Ovary (tissue), 7 donors: ENCODE measurements at regions not wholly inside any gene's neighbourhood (a gene's known extent, or its start where the extent isn't known, plus 50 kb on each side); places are given as distances from the start of the nearest gene placed in this dataset.

Experiments
- DNase-seq, 5 donors: peaks; one replicate each; pipeline ENCODE4 v3.0.0-alpha.2; 2019 to 2020
- H3K27ac ChIP-seq, 2 donors: fragments of 200-600 bp; one replicate each; pipeline versions ENCODE4 v1.5.1 to v1.8.0; 2019 to 2022
- H3K27me3 ChIP-seq: fragments of 200-600 bp; one replicate; pipeline ENCODE4 v1.8.0; 2022
- H3K36me3 ChIP-seq: fragments of 200-600 bp; sonication (generic); one replicate; pipeline ENCODE4 v1.5.1; 2019
- H3K4me1 ChIP-seq: one replicate; pipeline ENCODE4 v1.8.1; 2013; ENCODE audit warnings: mild to moderate bottlenecking, moderate library complexity; ENCODE audit not compliant: insufficient read depth
- H3K4me3 ChIP-seq: fragments of 200-600 bp; sonication (generic); one replicate; pipeline ENCODE4 v1.5.1; 2017
- H3K9me3 ChIP-seq, 2 donors: fragments of 200-600 bp in 1 of 2; sonication (generic) in 1 of 2; one replicate each; pipeline versions ENCODE4 v1.5.1 to v1.8.1; 2013 to 2019; ENCODE audit warnings: mild to moderate bottlenecking in 1 of 2, moderate library complexity in 1 of 2
- EP300 ChIP-seq: sonication (generic); formaldehyde crosslinking; IDR thresholded peaks from one replicate; pipeline ENCODE4 v1.6.1; 2017; ENCODE audit warnings: antibody characterized with exemption
- POLR2A ChIP-seq: fragments of 450-650 bp; IDR thresholded peaks from one replicate; pipeline ENCODE4 v1.6.1; 2017; ENCODE audit warnings: antibody characterized with exemption, mild to moderate bottlenecking, moderate library complexity
- WGBS, 3 donors: extraction: QIAGEN DNeasy Blood & Tissue Kit in 1 of 3; methylation state at CpG; one replicate each; pipeline versions ENCODE4 v1.1.5 to v1.1.7; 2013 to 2017; 5-methylcytosine and 5-hydroxymethylcytosine counted together
- intact Hi-C, 4 donors: fragments of 100-400 bp; cut with DNase I; formaldehyde crosslinking; loops; one replicate each; pipeline versions ENCODE4 v1.11.0 to v1.15.1; 2022 to 2023
- TF ChIP-seq, protein P1 (sequence below), 3 donors: fragments of 450-650 bp in 2 of 3; fragments of 200-600 bp in 1 of 3; IDR thresholded peaks; one replicate each; pipeline versions ENCODE4 v1.5.1 to v1.8.0; 2016 to 2022; ENCODE audit warnings: antibody characterized with exemption in 3 of 3, mild to moderate bottlenecking in 1 of 3
- donor health status: DM: no; HTN: no; CAD: no; lungs with moderate emphysema.
- donor health status: DM: no; HTN: no; CAD: no.
- donor health status: Bipolar disorder and iron deficiency.
- donor health status: DM: no; HTN: no; CAD: no.
- donor health status: DM: yes; HTN: yes; CAD: no.

- TF ChIP-seq POLR2A (no peak), EP300 (no peak)
- TF ChIP-seq, protein P1, sequence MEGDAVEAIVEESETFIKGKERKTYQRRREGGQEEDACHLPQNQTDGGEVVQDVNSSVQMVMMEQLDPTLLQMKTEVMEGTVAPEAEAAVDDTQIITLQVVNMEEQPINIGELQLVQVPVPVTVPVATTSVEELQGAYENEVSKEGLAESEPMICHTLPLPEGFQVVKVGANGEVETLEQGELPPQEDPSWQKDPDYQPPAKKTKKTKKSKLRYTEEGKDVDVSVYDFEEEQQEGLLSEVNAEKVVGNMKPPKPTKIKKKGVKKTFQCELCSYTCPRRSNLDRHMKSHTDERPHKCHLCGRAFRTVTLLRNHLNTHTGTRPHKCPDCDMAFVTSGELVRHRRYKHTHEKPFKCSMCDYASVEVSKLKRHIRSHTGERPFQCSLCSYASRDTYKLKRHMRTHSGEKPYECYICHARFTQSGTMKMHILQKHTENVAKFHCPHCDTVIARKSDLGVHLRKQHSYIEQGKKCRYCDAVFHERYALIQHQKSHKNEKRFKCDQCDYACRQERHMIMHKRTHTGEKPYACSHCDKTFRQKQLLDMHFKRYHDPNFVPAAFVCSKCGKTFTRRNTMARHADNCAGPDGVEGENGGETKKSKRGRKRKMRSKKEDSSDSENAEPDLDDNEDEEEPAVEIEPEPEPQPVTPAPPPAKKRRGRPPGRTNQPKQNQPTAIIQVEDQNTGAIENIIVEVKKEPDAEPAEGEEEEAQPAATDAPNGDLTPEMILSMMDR (IDR thresholded peaks at IDR 0.05), result no peak
- H3K27me3 ChIP-seq, result no peaks in the 10 kb centered on the region
- H3K4me3 ChIP-seq, result no peak overlapping the region
- intact Hi-C loops, result loop anchor here in 1 of 4 donors (5.0 kb wide), 1 partner anchor 363 kb away; no protein-coding TSS in a partner anchor
- DNase-seq, result no peak
- H3K27ac ChIP-seq, result no peak overlapping the region
- H3K36me3 ChIP-seq, result no peaks in the 10 kb centered on the region
- H3K4me1 ChIP-seq, result no peaks in the 10 kb centered on the region
- H3K9me3 ChIP-seq, result peaks cover 0 to 4% of the 10 kb centered on the region in 2 donors
- WGBS, 3 donors, result 74 to 89% (median 86%) methylated on average over 1 of the region's 1 CpG
These were observed 81.7 kb upstream of the WNT4 start for GRCh38 chr1:22224631-22225030.

- 68 to 72% (median 69%) methylated on average over 11 of the region's 11 CpGs for WGBS, 3 donors
- Histone ChIP-seq H3K4me3 (no peak overlapping the region), H3K27ac (no peak overlapping the region), H3K27me3 (no peaks in the 10 kb centered on the region), H3K9me3 (peaks cover 0 to 4% of the 10 kb centered on the region in 2 donors), H3K36me3 (no peaks in the 10 kb centered on the region), H3K4me1 (no peaks in the 10 kb centered on the region)
- intact Hi-C loops, result no loop called here
- TF ChIP-seq EP300 (no peak), POLR2A (no peak)
- TF ChIP-seq, protein P1 (IDR thresholded peaks at IDR 0.05), result no peak
- no peak for DNase-seq
These were observed 83.1 kb upstream of the WNT4 start for GRCh38 chr1:22225858-22226589.

- 89 to 96% (median 90%) methylated on average over 8 of the region's 8 CpGs for WGBS, 3 donors
- Histone ChIP-seq H3K27ac (no peak overlapping the region), H3K4me3 (no peak overlapping the region), H3K27me3 (no peaks in the 10 kb centered on the region), H3K4me1 (no peaks in the 10 kb centered on the region), H3K9me3 (no peaks in the 10 kb centered on the region), H3K36me3 (no peaks in the 10 kb centered on the region)
- TF ChIP-seq, protein P1 (IDR thresholded peaks at IDR 0.05), result no peak
- TF ChIP-seq POLR2A (no peak), EP300 (no peak)
- intact Hi-C loops, result no loop called here
- no peak for DNase-seq
These were observed 85.2 kb upstream of the WNT4 start for GRCh38 chr1:22228074-22228473.

DNA sequence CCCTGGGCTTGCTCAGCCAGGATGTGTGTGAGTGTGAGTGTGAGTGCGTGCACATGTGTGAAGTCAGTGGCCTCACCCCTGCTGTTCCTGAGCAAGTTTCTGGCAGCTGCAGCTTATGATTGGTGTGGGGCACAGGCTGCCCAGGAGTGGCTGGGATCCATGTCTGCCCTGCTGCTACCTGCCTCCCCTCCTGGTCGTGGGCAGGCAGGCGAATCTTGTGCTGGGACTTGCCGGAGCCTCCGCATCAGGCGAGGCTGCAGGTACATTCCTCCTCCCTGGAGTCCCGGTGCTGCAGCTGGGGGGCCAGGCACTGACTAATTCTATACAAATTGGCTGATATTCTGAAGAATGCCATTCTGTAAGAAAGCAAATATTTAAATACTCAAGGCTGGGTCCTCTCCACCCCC lies 85.6 kb upstream of the WNT4 start:
- H3K9me3 ChIP-seq, result no peaks in the 10 kb centered on the region
- H3K4me1 ChIP-seq, result no peaks in the 10 kb centered on the region
- no peaks in the 10 kb centered on the region for H3K27me3 ChIP-seq
- no peaks in the 10 kb centered on the region for H3K36me3 ChIP-seq
- H3K27ac ChIP-seq, result no peak overlapping the region
- TF ChIP-seq POLR2A (no peak), EP300 (no peak)
- TF ChIP-seq, protein P1 (IDR thresholded peaks at IDR 0.05), result no peak
- no peak for DNase-seq
- no peak overlapping the region for H3K4me3 ChIP-seq
- intact Hi-C loops, result no loop called here
- 64 to 73% (median 72%) methylated on average over 7 of the region's 7 CpGs for WGBS, 3 donors
